Lower leg skin (tissue), 4 donors: ENCODE measurements at regions not wholly inside any gene's neighbourhood (a gene's known extent, or its start where the extent isn't known, plus 50 kb on each side); places are given as distances from the start of the nearest gene placed in this dataset.

Experiments used
- DNase-seq, 2 donors: peaks; one replicate each; pipeline ENCODE4 v3.0.0-alpha.2; 2019; ENCODE audit warnings: low spot score in 2 of 2
- H3K4me3 ChIP-seq: fragments of 200-600 bp; sonication (generic); 2 replicates; pipeline ENCODE4 v1.5.1; 2017; ENCODE audit warnings: mild to moderate bottlenecking, low read depth; ENCODE audit not compliant: poor library complexity, severe bottlenecking
- CTCF ChIP-seq, 3 donors: fragments of 450-650 bp; IDR thresholded peaks; one replicate each; pipeline ENCODE4 v1.5.1; 2016; ENCODE audit warnings: antibody characterized with exemption in 3 of 3, mild to moderate bottlenecking in 3 of 3, moderate library complexity in 2 of 3
- POLR2A ChIP-seq, 2 donors: fragments of 450-650 bp; IDR thresholded peaks; one replicate each; pipeline ENCODE4 v1.6.1; 2016 to 2017; ENCODE audit warnings: antibody characterized with exemption in 2 of 2, mild to moderate bottlenecking in 1 of 2, moderate library complexity in 1 of 2
- WGBS, 2 donors: methylation state at CpG; one replicate each; pipeline ENCODE4 v1.1.5; 2018; 5-methylcytosine and 5-hydroxymethylcytosine counted together
- intact Hi-C: fragments of 100-400 bp; cut with DNase I; formaldehyde crosslinking; loops from one replicate; pipeline ENCODE4 v1.15.0; 2023; ENCODE audit warnings: low total_unique reads

DNA sequence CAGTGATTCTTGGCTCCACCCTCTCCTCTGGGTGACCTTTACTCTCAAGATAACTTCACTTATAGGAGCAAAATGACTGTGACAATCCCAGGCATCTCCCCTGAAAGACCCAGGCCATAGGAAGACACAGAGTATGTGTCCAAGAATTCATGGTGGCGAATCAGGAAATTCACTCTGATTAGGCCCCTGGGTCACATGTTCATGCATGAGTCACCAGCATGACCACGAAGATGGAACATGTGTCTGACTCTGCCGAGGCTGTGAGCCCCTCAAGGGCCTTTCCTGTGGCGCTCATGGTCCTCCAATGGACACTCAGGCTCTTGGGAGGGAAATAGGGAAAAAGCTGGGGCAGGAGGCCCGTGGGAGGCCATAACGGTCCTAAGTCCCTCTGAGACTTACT, 74.0 kb upstream of the TEX51 start:
- no peak for TF ChIP-seq CTCF (IDR thresholded peaks at IDR 0.05)
- TF ChIP-seq POLR2A (IDR thresholded peaks at IDR 0.05) = no peak
- 73% methylated on average over 6 of the region's 6 CpGs for WGBS, 2 donors
- DNase-seq = no peak
- intact Hi-C loops = no loop called here
- H3K4me3 ChIP-seq = no peak overlapping the region

- intact Hi-C loops = no loop called here
- TF ChIP-seq POLR2A (IDR thresholded peaks at IDR 0.05) (no peak), CTCF (IDR thresholded peaks at IDR 0.05) (no peak)
- 89 to 93% methylated on average over 2 of the region's 2 CpGs for WGBS, 2 donors
- DNase-seq = no peak
- no peak overlapping the region for H3K4me3 ChIP-seq
These were observed 73.4 kb upstream of the TEX51 start for GRCh38 chr2:126825316-126825715.

DNA sequence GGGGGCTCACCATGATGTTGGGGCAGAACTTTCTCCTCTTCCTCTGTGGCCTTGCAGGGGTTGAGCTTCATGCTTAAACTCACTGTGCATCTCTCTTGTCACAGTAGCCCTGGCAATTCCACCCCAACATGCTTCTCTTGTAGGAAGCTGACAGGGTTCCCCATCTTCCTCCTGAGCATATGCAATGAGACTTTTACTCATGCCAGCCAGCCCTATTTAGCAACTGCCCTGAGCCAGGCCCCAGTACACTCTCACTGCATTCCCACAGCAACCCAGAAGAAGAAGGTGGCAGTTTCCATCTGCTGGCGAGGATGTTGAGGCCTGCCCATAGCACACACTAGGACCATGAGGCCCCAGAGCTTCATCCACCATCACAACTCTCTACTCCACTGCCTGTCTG, 72.2 kb upstream of the TEX51 start:
- WGBS, 2 donors = 92 to 93% methylated on average over 1 of the region's 1 CpG
- intact Hi-C loops = no loop called here
- no peak for DNase-seq

DNA sequence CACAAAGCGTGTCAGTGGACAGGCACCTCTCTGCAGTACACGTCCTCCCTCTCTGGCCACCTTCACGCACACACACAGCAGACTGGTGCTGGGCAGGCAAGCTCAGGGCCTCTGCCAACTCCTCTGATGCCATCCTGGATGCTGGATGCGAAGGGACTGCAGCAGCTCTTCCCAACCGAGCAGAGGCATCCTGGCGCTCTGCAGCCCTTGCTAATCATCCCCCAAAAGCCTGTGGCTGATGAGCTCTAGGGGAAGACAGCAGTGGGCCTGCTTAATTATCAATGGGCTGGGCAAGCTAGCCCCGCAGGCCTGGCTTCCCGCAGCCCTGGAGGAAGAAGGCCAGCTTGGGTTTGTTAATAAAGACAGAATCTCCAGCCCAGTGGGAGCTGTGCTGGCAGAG, 71.3 kb upstream of the TEX51 start:
- intact Hi-C loops = no loop called here
- no peak for DNase-seq
- TF ChIP-seq CTCF (IDR thresholded peaks at IDR 0.05) = no peak
- no peak for TF ChIP-seq POLR2A (IDR thresholded peaks at IDR 0.05)
- no peak overlapping the region for H3K4me3 ChIP-seq
- 79% methylated on average over 7 to 8 of the region's 8 CpGs for WGBS, 2 donors

More for the DNA sequence above, 72.2 kb upstream of the TEX51 start:
- no peak overlapping the region for H3K4me3 ChIP-seq
- no peak for TF ChIP-seq POLR2A (IDR thresholded peaks at IDR 0.05)
- no peak for TF ChIP-seq CTCF (IDR thresholded peaks at IDR 0.05)

GRCh38 chr2:126828051-126828450, 70.6 kb upstream of the TEX51 start:
- 77 to 80% methylated on average over 4 of the region's 4 CpGs for WGBS, 2 donors
- intact Hi-C loops = no loop called here
- DNase-seq = no peak
- no peak overlapping the region for H3K4me3 ChIP-seq
- no peak for TF ChIP-seq POLR2A (IDR thresholded peaks at IDR 0.05)

GRCh38 chr2:126828491-126828890, 70.2 kb upstream of the TEX51 start:
- TF ChIP-seq CTCF (IDR thresholded peaks at IDR 0.05) (no peak), POLR2A (IDR thresholded peaks at IDR 0.05) (no peak)
- 74 to 75% methylated on average over 4 of the region's 4 CpGs for WGBS, 2 donors
- intact Hi-C loops = no loop called here
- no peak for DNase-seq
- H3K4me3 ChIP-seq = no peak overlapping the region
